IMR-90 (cell line): ENCODE measurements at regions not wholly inside any gene's neighbourhood (a gene's known extent, or its start where the extent isn't known, plus 50 kb on each side); places are given as distances from the start of the nearest gene placed in this dataset.

Source experiments
- ATAC-seq: fragments of 200-7000 bp; cut with Tn5 transposase; 2 replicates; pipeline ENCODE4 v1.9.1; 2020; ENCODE audit warnings: low read depth, mild to moderate bottlenecking, moderate library complexity
- BruUV-seq: library from RNA; stranded (reverse); fragments of 400-500 nt; replicated peaks from 2 replicates; lab custom pipeline; 2021; lab: Mats Ljungman, UMichigan
- CTCF ChIA-PET: fragments of 300-600 bp; formaldehyde crosslinking; extraction: SDS; loops from one replicate; lab custom pipeline; 2021; ENCODE audit warnings: antibody characterized with exemption; lab: Yijun Ruan, JAX
- POLR2A ChIA-PET: fragments of 300-600 bp; sonication (Branson Sonifier 250); formaldehyde crosslinking; loops from one replicate; lab custom pipeline; 2022; ENCODE audit warnings: antibody characterized with exemption; ENCODE audit not compliant: unreplicated experiment; lab: Charles Lee
- DNase-seq: peaks from one replicate; pipeline ENCODE4 v3.0.0; 2013
- H2AFZ ChIP-seq: replicated peaks from 2 replicates; pipeline ENCODE3; 2013; ENCODE audit warnings: low read length, mild to moderate bottlenecking; ENCODE audit not compliant: poor library complexity
- H2AK5ac ChIP-seq: 2 replicates; pipeline ENCODE4 v1.6.1; 2013; ENCODE audit warnings: low read depth, low read length, inconsistent platforms
- H2AK9ac ChIP-seq: replicated peaks from 2 replicates; pipeline ENCODE3; 2013; ENCODE audit warnings: mild to moderate bottlenecking, low read depth, low read length, moderate library complexity; ENCODE audit not compliant: poor library complexity
- H2BK120ac ChIP-seq: 2 replicates; pipeline ENCODE4 v1.6.1; 2013; ENCODE audit warnings: low read depth, low read length, inconsistent platforms
- H2BK15ac ChIP-seq: 3 replicates; pipeline ENCODE4 v1.6.1; 2013; ENCODE audit warnings: low read depth, low read length, inconsistent platforms
- H2BK20ac ChIP-seq: 2 replicates; pipeline ENCODE4 v1.6.1; 2013; ENCODE audit warnings: low read depth, mild to moderate bottlenecking, inconsistent platforms, low read length, moderate library complexity
- H2BK5ac ChIP-seq: 2 replicates; pipeline ENCODE4 v1.6.1; 2013; ENCODE audit warnings: mild to moderate bottlenecking, low read depth, low read length, inconsistent platforms; ENCODE audit not compliant: poor library complexity, severe bottlenecking
- H3K14ac ChIP-seq: replicated peaks from 2 replicates; pipeline ENCODE4 v1.6.1; 2013; ENCODE audit warnings: low read depth, low read length, inconsistent platforms
- H3K18ac ChIP-seq: 2 replicates; pipeline ENCODE4 v1.6.1; 2013; ENCODE audit warnings: low read depth, low read length, control low read depth
- H3K23ac ChIP-seq: 2 replicates; pipeline ENCODE4 v1.6.1; 2013; ENCODE audit warnings: low read depth, low read length, inconsistent platforms
- H3K27ac ChIP-seq: 2 replicates; pipeline ENCODE4 v1.5.1; 2013; ENCODE audit warnings: mild to moderate bottlenecking, control low read depth, low read length; ENCODE audit not compliant: insufficient read depth
- H3K27me3 ChIP-seq: 2 replicates; pipeline ENCODE4 v1.6.1; 2013; ENCODE audit warnings: low read length; ENCODE audit not compliant: control insufficient read depth, insufficient read depth
- H3K36me3 ChIP-seq: 2 replicates; pipeline ENCODE4 v1.6.1; 2013; ENCODE audit warnings: low read length, mixed read lengths; ENCODE audit not compliant: control insufficient read depth, insufficient read depth
- H3K4ac ChIP-seq: 2 replicates; pipeline ENCODE4 v1.6.1; 2013; ENCODE audit warnings: low read depth, low read length, inconsistent platforms
- H3K4me1 ChIP-seq: 2 replicates; pipeline ENCODE4 v1.6.1; 2013; ENCODE audit warnings: low read length, mixed read lengths; ENCODE audit not compliant: control insufficient read depth, insufficient read depth
- H3K4me2 ChIP-seq: 2 replicates; pipeline ENCODE4 v1.6.1; 2013; ENCODE audit warnings: low read depth, mild to moderate bottlenecking, control low read depth, low read length, moderate library complexity
- H3K4me3 ChIP-seq: 2 replicates; pipeline ENCODE4 v1.5.1; 2013; ENCODE audit warnings: low read depth, mild to moderate bottlenecking, control low read depth, low read length, moderate library complexity; ENCODE audit not compliant: insufficient read depth
- H3K56ac ChIP-seq: 2 replicates; pipeline ENCODE4 v1.6.1; 2013; ENCODE audit warnings: low read length, inconsistent platforms; ENCODE audit not compliant: insufficient read depth; ENCODE audit errors: extremely low read depth
- H3K79me1 ChIP-seq, 2 experiments: 2 replicates each; pipeline ENCODE4 v1.6.1; 2013; ENCODE audit warnings: low read length in 2 of 2, inconsistent platforms in 1 of 2, low read depth in 1 of 2
- H3K9ac ChIP-seq: 2 replicates; pipeline ENCODE4 v1.6.1; 2013; ENCODE audit warnings: low read depth, low read length, control low read depth
- H3K9me1 ChIP-seq: 2 replicates; pipeline ENCODE4 v1.6.1; 2013; ENCODE audit warnings: low read length, inconsistent platforms; ENCODE audit not compliant: insufficient read depth
- H3K9me3 ChIP-seq: 2 replicates; pipeline ENCODE4 v1.6.1; 2013; ENCODE audit warnings: low read length; ENCODE audit not compliant: control insufficient read depth, insufficient read depth
- H4K20me1 ChIP-seq: 2 replicates; pipeline ENCODE4 v1.6.1; 2013; ENCODE audit warnings: low read length, inconsistent platforms; ENCODE audit not compliant: insufficient read depth
- H4K5ac ChIP-seq: 2 replicates; pipeline ENCODE4 v1.6.1; 2013; ENCODE audit warnings: mild to moderate bottlenecking, low read depth, low read length, control low read depth
- H4K8ac ChIP-seq, 2 experiments: 2 replicates each; pipeline ENCODE4 v1.6.1; 2013; ENCODE audit warnings: low read depth in 2 of 2, low read length in 2 of 2, control low read depth in 1 of 2, inconsistent platforms in 1 of 2
- H4K91ac ChIP-seq: 2 replicates; pipeline ENCODE4 v1.6.1; 2013; ENCODE audit warnings: low read depth, low read length, inconsistent platforms; ENCODE audit not compliant: insufficient read depth
- CHD1 ChIP-seq: IDR thresholded peaks from 2 replicates; pipeline ENCODE4 v1.6.1; 2012; ENCODE audit warnings: low read depth, low read length, improper control_type of control experiment
- FOS ChIP-seq: fragments of 150-350 bp; IDR thresholded peaks from 2 replicates; pipeline ENCODE4 v1.6.1; 2016; ENCODE audit warnings: low read depth, low read length
- MAZ ChIP-seq: IDR thresholded peaks from 2 replicates; pipeline ENCODE4 v1.6.1; 2012; ENCODE audit warnings: low read depth, mild to moderate bottlenecking, low read length, improper control_type of control experiment, moderate library complexity, borderline replicate concordance
- MXI1 ChIP-seq: IDR thresholded peaks from 2 replicates; pipeline ENCODE4 v1.6.1; 2012; ENCODE audit warnings: low read depth, mild to moderate bottlenecking, low read length, moderate library complexity, borderline replicate concordance
- RAD21 ChIP-seq: IDR thresholded peaks from 2 replicates; pipeline ENCODE4 v1.6.1; 2012; ENCODE audit warnings: low read length, improper control_type of control experiment
- USF2 ChIP-seq: fragments of 150-350 bp; IDR thresholded peaks from 2 replicates; pipeline ENCODE4 v1.6.1; 2017; ENCODE audit warnings: mild to moderate bottlenecking, antibody characterized with exemption, low read length, low read depth
- WGBS, 2 experiments: methylation state at CpG; one replicate each; pipeline versions ENCODE4 v1.1.5 to v1.1.7; 2013; ENCODE audit warnings: missing lambda C conversion rate in 2 of 2; ENCODE audit not compliant: insufficient read length in 1 of 2; ENCODE audit errors: extremely low coverage in 2 of 2; 5-methylcytosine and 5-hydroxymethylcytosine counted together
- dilution Hi-C: fragments of 300-500 bp; cut with HindIII; formaldehyde crosslinking; loops from one replicate; pipeline ENCODE4 v1.14.3; 2018; ENCODE audit warnings: low sequenced_read_pairs; ENCODE audit not compliant: unreplicated experiment
- in situ Hi-C: fragments of 300-500 bp; cut with MboI; formaldehyde crosslinking; loops from 3 replicates; pipeline ENCODE4 v1.14.3; 2019; ENCODE audit warnings: low sequenced_read_pairs, inconsistent platforms, mixed read lengths
- intact Hi-C: fragments of 100-400 bp; cut with micrococcal nuclease; formaldehyde crosslinking; loops from 2 replicates; pipeline ENCODE4 v1.10.0; 2022

DNA sequence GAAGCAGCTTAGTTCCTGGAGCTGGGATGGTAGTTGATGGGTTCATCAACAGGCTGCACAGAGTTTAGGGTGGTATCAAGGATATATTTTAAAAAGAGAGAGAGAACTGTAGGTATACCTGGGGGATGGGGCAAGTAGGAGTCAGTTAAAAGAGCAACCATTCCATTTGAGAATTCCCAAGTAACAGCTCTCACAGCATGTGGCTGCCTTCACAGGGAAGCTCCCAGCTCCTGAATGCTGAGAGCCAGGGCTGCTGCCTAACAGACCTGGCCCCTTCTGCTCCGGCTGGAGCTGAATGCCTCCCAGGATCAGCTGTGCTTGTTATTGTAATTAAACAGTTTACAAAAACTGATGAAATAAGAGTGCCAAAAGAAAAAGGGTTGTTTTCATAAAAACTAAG lies 58.8 kb upstream of the GPR26 start:
- Histone ChIP-seq H2BK15ac (no peak overlapping the region), H3K9ac (no peak overlapping the region), H4K91ac (no peak overlapping the region), H2AFZ (no peak overlapping the region), H2BK5ac (no peak overlapping the region), H3K4me1 (no peaks in the 10 kb centered on the region), H3K36me3 (no peaks in the 10 kb centered on the region), H2AK9ac (no peak overlapping the region), H3K4me3 (no peak overlapping the region), H4K5ac (no peak overlapping the region), H3K9me3 (peaks cover 31% of the 10 kb centered on the region), H4K20me1 (no peaks in the 10 kb centered on the region), H3K4me2 (no peak overlapping the region), H3K23ac (no peak overlapping the region), H3K14ac (no peak overlapping the region), H3K56ac (no peak overlapping the region), H3K18ac (no peak overlapping the region), H3K27me3 (no peaks in the 10 kb centered on the region), H2BK120ac (no peak overlapping the region), H3K9me1 (no peaks in the 10 kb centered on the region), H3K27ac (no peak overlapping the region), H3K4ac (no peak overlapping the region), H4K8ac (no peak overlapping the region), H3K79me1 (no peaks in the 10 kb centered on the region), H2BK20ac (no peak overlapping the region), H2AK5ac (no peak overlapping the region)
- dilution Hi-C loops = no loop called here
- intact Hi-C loops = no loop called here
- WGBS, 2 experiments = no CpG with 5 or more reads among the region's 1 CpG
- no peak for TF ChIP-seq FOS
- no peak for TF ChIP-seq CHD1
- TF ChIP-seq RAD21 = no peak
- TF ChIP-seq MXI1 = no peak
- TF ChIP-seq USF2 = no peak
- no peak for TF ChIP-seq MAZ
- ATAC-seq = no peak
- ChIA-PET POLR2A (no interaction called here), CTCF (no interaction called here)
- in situ Hi-C loops = no loop called here
- DNase-seq = no peak
- BruUV-seq = no TSS peak
